NCI-H1417 treated with DMSO at 0.1 percent for 48 hours (cell line): ENCODE measurements at regions not wholly inside any gene's neighbourhood (a gene's known extent, or its start where the extent isn't known, plus 50 kb on each side); places are given as distances from the start of the nearest gene placed in this dataset.

Experiments used
- DNase-seq: peaks from one replicate; lab custom pipeline; 2025; lab: John Stamatoyannopoulos, UW

DNA sequence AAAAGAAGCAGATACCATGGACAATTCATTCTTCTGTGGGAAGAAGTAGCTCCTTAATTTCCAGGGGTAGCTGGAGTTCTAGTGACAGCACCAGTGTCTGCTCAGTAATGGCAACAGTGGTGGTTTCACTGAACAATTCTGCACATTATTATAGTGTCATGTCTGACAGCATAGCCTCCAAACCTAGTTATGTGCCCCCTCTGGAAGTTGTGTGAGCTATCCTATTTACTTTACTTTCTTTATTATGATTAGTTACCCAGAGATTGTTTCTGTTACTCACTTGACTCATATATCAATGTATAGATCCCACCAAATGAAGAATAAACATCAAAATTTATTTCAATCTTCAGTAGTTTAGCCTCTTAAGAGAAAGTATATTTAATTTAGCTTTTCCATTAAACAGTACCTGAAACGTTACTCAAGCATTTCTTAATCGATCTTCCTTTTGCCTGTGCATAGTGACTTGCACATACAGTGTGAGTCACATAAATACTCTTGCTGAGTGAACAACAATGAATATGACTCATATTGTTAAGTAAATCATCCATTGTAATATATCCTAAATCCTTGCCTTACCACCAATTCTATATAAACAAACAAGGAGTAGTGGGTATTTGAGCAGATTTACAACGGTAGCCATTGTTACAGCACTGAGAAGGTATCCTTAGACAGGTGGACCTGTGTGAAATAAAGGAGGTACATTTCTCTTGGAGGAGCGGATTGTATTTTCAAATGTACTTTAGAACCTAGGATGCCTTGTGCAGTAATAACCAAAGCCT, 534.7 kb downstream of the ANKRD50 start:
- no peak for DNase-seq

DNA sequence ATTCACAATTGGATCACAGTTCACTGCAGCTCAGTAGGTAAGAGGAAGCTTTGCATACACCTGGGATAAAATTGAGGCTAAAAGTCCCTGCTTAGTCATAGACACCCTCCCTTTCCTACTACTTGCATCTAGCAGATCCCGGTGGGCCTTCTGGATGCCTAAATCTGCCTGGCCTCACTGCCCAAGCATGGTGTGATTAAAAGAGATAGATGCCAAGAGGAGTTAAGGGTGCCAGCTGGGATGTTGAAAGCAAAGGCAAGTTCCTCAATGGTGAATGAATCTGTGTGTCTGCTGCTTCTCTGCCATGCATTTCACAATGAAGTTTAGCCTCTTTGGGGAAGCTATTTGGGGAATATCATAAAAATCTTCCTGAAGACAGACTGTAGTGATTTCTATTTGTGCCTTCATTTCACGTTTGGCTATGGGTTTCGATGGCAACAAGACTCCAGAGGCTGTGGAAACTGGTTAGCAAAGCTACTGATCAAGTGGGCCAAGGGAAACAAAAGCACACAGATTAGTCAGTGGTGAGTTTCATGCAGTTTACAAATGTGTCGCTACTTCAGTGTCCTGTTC, 534.0 kb downstream of the ANKRD50 start:
- DNase-seq = no peak

GRCh38 chr4:124179506-124180186, 532.9 kb downstream of the ANKRD50 start:
- DNase-seq = no peak

DNA sequence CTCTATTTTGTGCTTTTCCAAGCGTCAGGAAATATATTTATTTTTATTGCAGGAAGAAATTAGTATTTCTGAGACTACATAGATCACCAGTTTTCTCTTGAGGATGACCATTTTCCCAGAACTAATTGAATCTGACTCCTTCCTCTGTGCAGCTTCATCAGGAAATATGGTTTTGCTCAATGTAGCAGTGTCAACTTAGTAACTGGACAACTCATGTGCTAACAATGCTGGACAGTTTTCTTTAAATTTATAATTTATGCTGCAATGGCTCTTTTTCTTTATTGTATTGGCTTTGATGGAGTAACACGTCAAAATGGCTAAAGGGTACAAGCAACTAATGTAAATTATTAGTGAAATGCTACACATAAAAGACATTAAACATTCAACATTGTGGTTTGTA, 531.5 kb downstream of the ANKRD50 start:
- no peak for DNase-seq

GRCh38 chr4:124183231-124183630, 529.3 kb downstream of the ANKRD50 start:
- DNase-seq = no peak

DNA sequence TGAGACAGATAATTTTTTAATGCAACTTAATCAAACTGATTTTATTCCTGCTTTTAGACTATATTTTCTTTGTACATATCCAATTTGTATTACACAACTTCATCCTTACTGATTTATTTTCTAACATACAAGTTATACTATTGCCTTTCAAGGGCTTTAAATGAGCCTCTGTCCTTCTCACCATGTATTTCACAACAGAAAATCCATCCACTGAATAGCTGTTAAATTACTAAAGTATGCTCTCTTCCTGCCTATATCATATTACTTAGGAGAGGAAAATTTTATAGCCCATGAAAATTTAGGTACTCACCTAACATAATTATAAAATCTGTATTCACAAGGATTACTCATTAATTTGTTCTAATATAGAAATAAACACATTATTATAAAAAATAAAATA, 528.6 kb downstream of the ANKRD50 start:
- no peak for DNase-seq

- no peak for DNase-seq
Measured at GRCh38 chr4:124184792-124185191, 527.7 kb downstream of the ANKRD50 start.

GRCh38 chr4:124188595-124188994, 523.9 kb downstream of the ANKRD50 start:
- DNase-seq = no peak

DNA sequence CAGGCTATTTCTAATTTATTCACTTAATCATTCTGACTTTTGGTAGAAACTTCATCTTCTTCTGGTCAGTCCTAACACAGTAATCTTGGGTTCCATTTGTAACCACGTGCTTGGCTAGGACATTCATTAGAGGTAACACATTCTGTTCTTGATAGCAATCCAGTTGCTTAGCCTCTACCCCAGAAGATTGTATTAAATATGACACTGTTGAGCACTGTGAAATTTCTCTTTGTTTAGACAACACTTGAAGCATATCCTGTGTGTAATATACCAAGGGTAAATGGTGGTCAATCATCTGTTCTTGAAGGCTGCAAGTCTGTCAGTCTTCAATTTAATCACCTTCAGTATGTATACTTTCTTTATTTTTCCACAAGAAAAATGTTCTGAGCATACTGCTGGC, 523.0 kb downstream of the ANKRD50 start:
- DNase-seq = no peak

DNA sequence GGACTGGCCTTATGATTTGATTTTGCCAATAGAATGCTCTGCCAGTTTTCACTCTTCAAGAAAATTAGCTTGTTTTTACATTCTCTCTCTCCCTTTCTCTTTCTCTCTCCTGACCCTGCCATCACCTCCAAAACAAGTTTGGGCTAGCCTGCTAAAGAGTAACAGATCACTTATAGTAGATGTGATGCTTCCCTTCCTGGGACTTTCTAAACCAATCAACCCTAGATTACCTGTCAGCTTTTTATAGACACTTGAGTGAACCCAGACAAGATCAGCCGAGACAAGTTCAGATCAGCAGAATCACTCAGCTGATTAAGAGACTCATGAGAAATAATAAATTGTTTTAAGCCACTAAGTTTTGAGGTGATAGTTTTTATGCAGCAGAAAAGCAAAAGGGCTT, 521.2 kb downstream of the ANKRD50 start:
- no peak for DNase-seq

DNA sequence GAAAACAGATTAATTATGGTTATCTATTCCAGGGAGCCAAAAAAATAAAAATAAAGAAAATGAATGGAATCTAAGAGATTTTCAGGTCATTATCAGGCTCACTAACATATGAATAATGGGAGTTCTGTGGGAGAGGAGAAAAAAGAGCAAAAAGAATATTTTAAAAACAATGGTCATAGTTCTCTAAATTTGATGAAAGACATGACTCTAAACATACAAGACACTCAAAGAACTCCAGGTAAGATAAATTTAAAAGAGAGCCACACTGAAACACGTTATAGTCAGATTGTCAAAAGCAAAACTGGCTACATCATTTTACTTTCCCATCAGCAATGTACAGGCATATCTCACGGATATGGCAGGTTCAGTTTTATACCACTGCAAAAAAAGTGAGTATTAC, 520.0 kb downstream of the ANKRD50 start:
- no peak for DNase-seq

DNA sequence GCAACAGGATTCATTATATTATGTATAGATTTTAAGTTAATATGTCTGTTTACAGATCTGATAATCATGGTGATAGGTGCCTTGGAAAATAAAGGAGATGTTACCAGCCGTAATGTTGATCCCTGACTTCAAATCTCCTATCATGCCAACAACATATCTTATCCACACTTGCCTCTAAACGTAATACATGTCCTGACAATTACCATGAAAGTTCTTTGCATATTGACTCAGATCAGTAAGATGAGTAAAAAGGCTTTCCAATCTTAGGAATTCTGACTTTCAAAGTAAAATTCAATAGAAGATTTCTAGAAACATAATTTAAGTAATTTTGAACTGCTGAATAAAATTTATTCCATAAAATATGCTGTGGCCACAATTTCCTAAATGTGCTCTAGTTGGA, 513.3 kb downstream of the ANKRD50 start:
- DNase-seq = no peak

DNA sequence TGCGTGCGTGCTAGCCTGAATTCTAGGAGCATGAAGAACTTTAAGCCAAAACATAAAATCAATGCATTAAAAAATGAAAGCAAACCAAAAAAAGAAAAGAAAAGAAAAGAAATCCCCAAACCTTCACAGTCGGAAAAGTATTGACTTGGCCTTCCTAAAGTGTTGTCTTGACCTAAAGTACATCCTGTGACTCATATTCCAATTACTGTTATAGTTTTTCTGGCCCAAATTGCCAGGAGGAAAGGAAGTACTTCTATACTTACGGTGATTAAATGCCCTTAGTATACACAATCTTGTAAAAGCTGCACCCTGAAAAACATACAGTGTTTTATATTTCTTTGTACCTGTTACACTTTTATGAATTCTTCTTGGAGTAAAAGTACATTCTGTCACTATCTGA, 512.8 kb downstream of the ANKRD50 start:
- no peak for DNase-seq

DNA sequence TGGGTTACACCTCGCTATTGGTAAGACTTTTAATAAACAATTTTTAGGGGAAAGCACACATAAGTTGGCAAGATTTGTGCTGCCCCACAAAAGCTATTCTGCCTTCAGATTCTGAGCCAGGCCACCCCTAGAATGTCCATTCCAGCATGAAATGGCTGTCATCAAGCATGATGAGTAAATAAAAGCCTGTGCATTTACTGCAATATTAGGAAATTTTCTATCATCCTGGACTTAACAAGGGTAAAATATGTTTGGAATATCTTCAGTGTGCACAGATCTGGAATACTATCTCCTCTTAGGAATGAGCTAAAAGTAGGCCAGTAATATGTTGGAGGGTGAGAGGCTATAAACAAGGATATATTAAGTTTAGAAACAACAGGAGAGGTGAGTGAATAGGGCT, 510.9 kb downstream of the ANKRD50 start:
- DNase-seq = no peak

DNA sequence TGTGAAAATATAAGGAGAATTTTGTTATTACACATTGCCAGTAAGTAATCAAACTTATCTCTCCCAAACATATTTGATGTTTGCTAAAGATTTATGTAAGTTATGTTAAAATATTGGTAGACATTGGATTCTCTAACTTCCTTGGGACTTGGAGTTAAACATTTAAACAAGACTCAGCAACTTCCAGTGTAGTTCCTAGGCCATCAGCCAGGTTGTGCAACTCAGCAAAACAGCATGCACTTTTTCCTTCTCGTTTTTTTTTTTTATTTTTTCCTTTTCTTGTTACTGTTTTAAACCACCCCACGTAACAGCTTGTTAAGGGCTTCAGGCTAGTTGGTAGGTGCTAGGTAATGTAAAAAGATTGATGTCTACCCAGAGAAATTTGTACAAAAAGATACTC, 510.4 kb downstream of the ANKRD50 start:
- no peak for DNase-seq

DNA sequence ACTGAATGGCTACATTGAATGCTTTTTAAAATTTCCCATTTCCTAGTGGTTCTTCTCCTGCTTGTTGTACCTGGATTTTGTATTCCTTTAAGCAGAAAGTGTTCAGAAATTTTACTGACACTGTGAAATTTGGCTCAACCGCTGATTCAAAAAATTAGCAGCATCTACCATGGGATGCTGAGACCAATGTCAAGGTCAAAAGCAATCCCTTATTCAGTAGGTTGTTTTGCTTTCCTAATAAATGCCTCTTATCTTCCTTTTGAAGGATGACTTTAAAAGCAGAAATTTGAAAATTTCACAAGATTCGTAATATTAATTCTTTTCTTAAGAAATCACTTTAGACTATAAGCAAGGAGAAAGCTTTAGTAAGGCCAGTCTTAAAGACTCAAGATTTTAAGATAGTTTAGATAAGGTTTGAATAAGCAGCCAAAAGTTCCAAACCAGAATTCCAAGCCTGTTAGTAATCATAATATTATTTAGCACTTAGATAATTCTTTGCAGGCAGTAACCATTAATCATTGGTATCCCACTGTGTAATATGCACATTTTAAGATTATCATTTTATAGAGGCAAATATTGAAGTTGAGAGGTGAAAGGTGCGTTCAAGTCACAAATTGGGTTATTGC, 508.8 kb downstream of the ANKRD50 start:
- DNase-seq = no peak

GRCh38 chr4:124206779-124207605, 505.5 kb downstream of the ANKRD50 start:
- DNase-seq = no peak

GRCh38 chr4:124209211-124209610, 503.3 kb downstream of the ANKRD50 start:
- DNase-seq = no peak

GRCh38 chr4:124209626-124210025, 502.9 kb downstream of the ANKRD50 start:
- DNase-seq = no peak

GRCh38 chr4:124210746-124211145, 501.8 kb downstream of the ANKRD50 start:
- DNase-seq = no peak

GRCh38 chr4:124212815-124213630, 499.5 kb downstream of the ANKRD50 start:
- DNase-seq = no peak
